Epithelial cell of prostate (primary cell): ENCODE measurements at regions not wholly inside any gene's neighbourhood (a gene's known extent, or its start where the extent isn't known, plus 50 kb on each side); places are given as distances from the start of the nearest gene placed in this dataset.
"Not testable (repeated sequence)": the region's sequence is repeated elsewhere in the genome, so short reads cannot be mapped to it uniquely, and the experiment has no call there.

Source experiments
- DNase-seq: peaks from one replicate; pipeline ENCODE4 v3.0.0-alpha.2; 2011; ENCODE audit warnings: low read depth, low spot score
- H3K27ac ChIP-seq: fragments of 450-650 bp; 2 replicates; pipeline ENCODE4 v1.5.1; 2017; ENCODE audit warnings: mild to moderate bottlenecking

GRCh38 chr4:102210806-102211205 is 134.5 kb downstream of the SLC39A8 start:
- not testable (repeated sequence) for DNase-seq, H3K27ac ChIP-seq

GRCh38 chr4:102204634-102205033 is 140.6 kb downstream of the SLC39A8 start:
- not testable (repeated sequence) for H3K27ac ChIP-seq, DNase-seq

- H3K27ac ChIP-seq, result no peak overlapping the region
- DNase-seq, result no peak
Measured at GRCh38 chr4:102196221-102196620, 149.1 kb downstream of the SLC39A8 start.

GRCh38 chr4:102193145-102193544 is 152.1 kb downstream of the SLC39A8 start:
- H3K27ac ChIP-seq, result no peak overlapping the region
- DNase-seq, result no peak

GRCh38 chr4:102180046-102180445 is 165.2 kb downstream of the SLC39A8 start:
- DNase-seq, result no peak
- no peak overlapping the region for H3K27ac ChIP-seq

GRCh38 chr4:102174719-102175189 is 170.5 kb downstream of the SLC39A8 start:
- peak; percentile 10 for DNase-seq
- H3K27ac ChIP-seq, result no peak overlapping the region

GRCh38 chr4:102172341-102172740 is 172.9 kb downstream of the SLC39A8 start:
- DNase-seq, result no peak
- H3K27ac ChIP-seq, result no peak overlapping the region

GRCh38 chr4:102170910-102171309 is 174.4 kb downstream of the SLC39A8 start:
- no peak for DNase-seq
- H3K27ac ChIP-seq, result no peak overlapping the region

GRCh38 chr4:102169345-102169744 is 175.9 kb downstream of the SLC39A8 start:
- H3K27ac ChIP-seq, result no peak overlapping the region
- DNase-seq, result no peak

- H3K27ac ChIP-seq, result no peak overlapping the region
- no peak for DNase-seq
Measured at GRCh38 chr4:102168580-102168979, 176.7 kb downstream of the SLC39A8 start.

- DNase-seq, result no peak
- H3K27ac ChIP-seq, result no peak overlapping the region
Measured at GRCh38 chr4:102165584-102165983, 179.7 kb downstream of the SLC39A8 start.

GRCh38 chr4:102163404-102164140 is 181.7 kb downstream of the SLC39A8 start:
- no peak for DNase-seq
- H3K27ac ChIP-seq, result no peak overlapping the region

GRCh38 chr4:102157984-102158383 is 187.3 kb downstream of the SLC39A8 start:
- H3K27ac ChIP-seq, result no peak overlapping the region
- DNase-seq, result no peak

- DNase-seq, result no peak
- H3K27ac ChIP-seq, result no peak overlapping the region
Measured at GRCh38 chr4:102153391-102153790, 191.9 kb downstream of the SLC39A8 start.

- no peak for DNase-seq
Measured at GRCh38 chr4:102151696-102152095, 193.6 kb downstream of the SLC39A8 start.

GRCh38 chr4:102143433-102143832 is 201.8 kb downstream of the SLC39A8 start:
- no peak for DNase-seq
- H3K27ac ChIP-seq, result no peak overlapping the region

More at GRCh38 chr4:102151696-102152095, 193.6 kb downstream of the SLC39A8 start:
- H3K27ac ChIP-seq, result no peak overlapping the region

- no peak overlapping the region for H3K27ac ChIP-seq
- DNase-seq, result no peak
Measured at GRCh38 chr4:102141842-102142241, 203.4 kb downstream of the SLC39A8 start.

GRCh38 chr4:102139932-102140331 is 205.3 kb downstream of the SLC39A8 start:
- peak; percentile 18 for DNase-seq
- peak overlapping the region; percentile 35 for H3K27ac ChIP-seq

- H3K27ac ChIP-seq, result peak overlapping the region; percentile 35
Measured at GRCh38 chr4:102139132-102139573, 206.1 kb downstream of the SLC39A8 start.

GRCh38 chr4:102137217-102137616 is 208.1 kb downstream of the SLC39A8 start:
- H3K27ac ChIP-seq, result no peak overlapping the region
- DNase-seq, result no peak

More at GRCh38 chr4:102139132-102139573, 206.1 kb downstream of the SLC39A8 start:
- peak; percentile 46 for DNase-seq

- no peak for DNase-seq
- no peak overlapping the region for H3K27ac ChIP-seq
Measured at GRCh38 chr4:102129810-102130209, 215.5 kb downstream of the SLC39A8 start.
